ENCODE measurements at regions not wholly inside any gene's neighbourhood (a gene's known extent, or its start where the extent isn't known, plus 50 kb on each side); places are given as distances from the start of the nearest gene placed in this dataset.
"Not testable (repeated sequence)": the region's sequence is repeated elsewhere in the genome, so short reads cannot be mapped to it uniquely, and the experiment has no call there.

- DNase-seq (no peak), ATAC-seq (no peak)
- Mint-ChIP-seq H3K4me3 (no peak overlapping the region), H3K27me3 (peaks cover 58% of the 10 kb centered on the region), H3K36me3 (ENCODE audit: low read depth) (peaks cover 5% of the 10 kb centered on the region), H3K4me1 (peaks cover 3% of the 10 kb centered on the region), H3K27ac (no peak overlapping the region)
- no peaks in the 10 kb centered on the region for H3K9me3 ChIP-seq (ENCODE audit: control insufficient read depth, low read length, poor library complexity, severe bottlenecking)
These were observed 146.7 kb upstream of the NFIA start for GRCh38 chr1:60935599-60936110.

DNA sequence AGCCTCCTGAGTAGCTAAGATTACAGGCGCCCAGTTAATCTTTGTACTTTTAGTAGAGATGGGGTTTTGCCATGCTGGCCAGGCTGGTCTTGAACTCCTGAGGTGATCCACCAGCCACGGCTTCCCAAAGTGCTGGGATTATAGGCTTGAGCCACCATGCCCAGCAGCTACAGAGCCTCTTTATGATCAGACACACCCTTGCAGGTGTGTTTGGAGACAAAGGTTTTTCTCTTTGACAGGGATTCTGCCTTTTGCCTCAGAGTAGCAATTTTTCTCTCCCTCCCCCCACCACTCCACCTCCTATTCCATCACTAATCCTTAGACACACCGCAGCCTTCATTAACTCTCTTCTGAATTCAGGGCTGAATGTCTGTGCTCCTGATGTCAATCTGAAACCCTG lies 152.2 kb upstream of the NFIA start:
- Mint-ChIP-seq H3K27ac (no peak overlapping the region), H3K36me3 (ENCODE audit: low read depth) (peaks cover 5% of the 10 kb centered on the region), H3K4me1 (no peaks in the 10 kb centered on the region), H3K4me3 (no peak overlapping the region), H3K27me3 (peaks cover 27% of the 10 kb centered on the region)
- DNase-seq (no peak), ATAC-seq (no peak)
- H3K9me3 ChIP-seq (ENCODE audit: control insufficient read depth, low read length, poor library complexity, severe bottlenecking) = no peaks in the 10 kb centered on the region

- H3K9me3 ChIP-seq (ENCODE audit: control insufficient read depth, low read length, poor library complexity, severe bottlenecking) = no peaks in the 10 kb centered on the region
- DNase-seq (no peak), ATAC-seq (no peak)
- Mint-ChIP-seq H3K4me3 (no peak overlapping the region), H3K27me3 (peaks cover 12% of the 10 kb centered on the region), H3K36me3 (ENCODE audit: low read depth) (no peaks in the 10 kb centered on the region), H3K27ac (no peak overlapping the region), H3K4me1 (no peaks in the 10 kb centered on the region)
These were observed 157.2 kb upstream of the NFIA start for GRCh38 chr1:60924964-60925798.

DNA sequence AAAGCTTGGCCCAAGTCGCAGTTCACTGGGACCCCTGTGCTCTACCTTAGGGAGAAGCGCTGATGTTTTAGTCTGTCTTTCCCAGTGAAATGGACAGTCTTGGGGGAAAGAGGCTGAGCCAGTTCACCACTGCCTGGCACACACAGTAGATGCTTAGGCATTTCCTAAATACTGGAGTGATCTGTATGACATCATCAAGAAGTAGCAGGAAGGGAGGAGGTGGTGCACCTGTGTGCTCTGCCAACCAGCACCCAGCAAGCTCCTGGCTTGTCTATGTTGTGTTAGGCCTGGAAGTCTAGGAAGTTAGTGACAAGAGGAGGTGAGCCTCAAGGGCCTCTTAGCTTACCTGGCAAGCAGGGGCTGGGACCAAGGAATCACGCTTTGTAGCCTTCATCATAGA lies 158.2 kb upstream of the NFIA start:
- H3K27me3 Mint-ChIP-seq = peaks cover 12% of the 10 kb centered on the region
- DNase-seq (no peak), ATAC-seq (no peak)
- no peaks in the 10 kb centered on the region for H3K9me3 ChIP-seq (ENCODE audit: control insufficient read depth, low read length, poor library complexity, severe bottlenecking)
- no peaks in the 10 kb centered on the region for H3K4me1 Mint-ChIP-seq
- H3K27ac Mint-ChIP-seq = no peak overlapping the region
- no peak overlapping the region for H3K4me3 Mint-ChIP-seq
- H3K36me3 Mint-ChIP-seq (ENCODE audit: low read depth) = no peaks in the 10 kb centered on the region

GRCh38 chr1:60923389-60924087 lies 158.8 kb upstream of the NFIA start:
- Mint-ChIP-seq H3K4me1 (no peaks in the 10 kb centered on the region), H3K4me3 (no peak overlapping the region), H3K36me3 (ENCODE audit: low read depth) (no peaks in the 10 kb centered on the region), H3K27ac (no peak overlapping the region), H3K27me3 (peaks cover 12% of the 10 kb centered on the region)
- H3K9me3 ChIP-seq (ENCODE audit: control insufficient read depth, low read length, poor library complexity, severe bottlenecking) = no peaks in the 10 kb centered on the region
- no peak for ATAC-seq
- no peak for DNase-seq

- ATAC-seq (no peak), DNase-seq (no peak)
- H3K9me3 ChIP-seq (ENCODE audit: control insufficient read depth, low read length, poor library complexity, severe bottlenecking) = no peaks in the 10 kb centered on the region
- H3K4me1 Mint-ChIP-seq = no peaks in the 10 kb centered on the region
- peaks cover 12% of the 10 kb centered on the region for H3K27me3 Mint-ChIP-seq
- H3K27ac Mint-ChIP-seq = no peak overlapping the region
- H3K36me3 Mint-ChIP-seq (ENCODE audit: low read depth) = no peaks in the 10 kb centered on the region
- no peak overlapping the region for H3K4me3 Mint-ChIP-seq
These were observed 160.1 kb upstream of the NFIA start for GRCh38 chr1:60922304-60922703.

DNA sequence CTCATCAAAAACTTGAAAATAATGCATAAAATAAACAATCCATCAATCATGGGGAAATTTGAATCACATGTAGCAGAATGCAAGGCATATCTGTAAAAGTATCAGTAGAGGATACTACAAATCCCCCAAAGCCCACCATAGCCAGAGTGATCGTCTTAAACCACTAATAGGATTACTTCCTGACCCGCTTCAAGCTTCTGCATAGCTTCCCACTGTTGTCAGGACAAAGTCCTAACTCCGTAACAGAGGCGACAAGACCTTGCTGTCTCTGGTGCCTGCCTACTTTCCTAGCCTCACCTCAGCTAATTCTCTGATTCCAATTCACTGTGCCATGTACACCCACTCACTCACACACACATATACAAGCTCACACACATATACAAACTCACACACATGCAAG lies 161.2 kb upstream of the NFIA start:
- H3K36me3 Mint-ChIP-seq (ENCODE audit: low read depth) = no peaks in the 10 kb centered on the region

GRCh38 chr1:60920561-60920960 lies 161.8 kb upstream of the NFIA start:
- Mint-ChIP-seq H3K27me3 (peaks cover 20% of the 10 kb centered on the region), H3K27ac (no peak overlapping the region), H3K36me3 (ENCODE audit: low read depth) (no peaks in the 10 kb centered on the region), H3K4me3 (no peak overlapping the region), H3K4me1 (no peaks in the 10 kb centered on the region)
- ATAC-seq (no peak), DNase-seq (no peak)
- H3K9me3 ChIP-seq (ENCODE audit: control insufficient read depth, low read length, poor library complexity, severe bottlenecking) = no peaks in the 10 kb centered on the region

More for the DNA sequence above, 161.2 kb upstream of the NFIA start:
- H3K27me3 Mint-ChIP-seq = peaks cover 19% of the 10 kb centered on the region
- no peaks in the 10 kb centered on the region for H3K4me1 Mint-ChIP-seq
- no peaks in the 10 kb centered on the region for H3K9me3 ChIP-seq (ENCODE audit: control insufficient read depth, low read length, poor library complexity, severe bottlenecking)
- ATAC-seq = no peak
- H3K4me3 Mint-ChIP-seq = no peak overlapping the region
- no peak overlapping the region for H3K27ac Mint-ChIP-seq
- no peak for DNase-seq

GRCh38 chr1:60918867-60919266 lies 163.5 kb upstream of the NFIA start:
- H3K36me3 Mint-ChIP-seq (ENCODE audit: low read depth) = no peaks in the 10 kb centered on the region
- no peaks in the 10 kb centered on the region for H3K4me1 Mint-ChIP-seq
- peaks cover 24% of the 10 kb centered on the region for H3K27me3 Mint-ChIP-seq
- no peak for DNase-seq
- no peak for ATAC-seq
- H3K4me3 Mint-ChIP-seq = no peak overlapping the region
- H3K9me3 ChIP-seq (ENCODE audit: control insufficient read depth, low read length, poor library complexity, severe bottlenecking) = no peaks in the 10 kb centered on the region
- H3K27ac Mint-ChIP-seq = no peak overlapping the region

GRCh38 chr1:60916906-60917305 lies 165.5 kb upstream of the NFIA start:
- Mint-ChIP-seq H3K4me3 (no peak overlapping the region), H3K4me1 (no peaks in the 10 kb centered on the region), H3K27ac (no peak overlapping the region), H3K27me3 (peaks cover 26% of the 10 kb centered on the region), H3K36me3 (ENCODE audit: low read depth) (no peaks in the 10 kb centered on the region)
- ATAC-seq (no peak), DNase-seq (no peak)
- no peaks in the 10 kb centered on the region for H3K9me3 ChIP-seq (ENCODE audit: control insufficient read depth, low read length, poor library complexity, severe bottlenecking)

DNA sequence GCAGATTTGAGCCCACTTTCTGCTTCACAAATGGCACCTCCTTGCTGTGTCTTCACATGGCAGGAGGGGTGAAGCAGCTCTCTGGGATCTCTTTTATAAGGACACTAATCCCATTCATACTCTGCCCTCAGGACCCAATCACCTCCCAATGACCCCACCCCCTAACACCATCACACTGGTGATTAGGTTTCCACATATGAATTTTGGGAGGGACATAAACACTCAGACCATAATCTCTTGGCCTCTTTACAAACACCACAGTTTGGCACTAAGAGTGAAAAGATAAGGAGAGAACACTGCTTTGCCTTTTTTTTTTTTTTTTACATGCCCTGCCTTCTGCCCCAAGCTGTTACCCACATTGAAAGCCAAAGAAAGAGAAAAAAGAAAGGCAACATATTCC lies 166.2 kb upstream of the NFIA start:
- ATAC-seq = no peak
- Mint-ChIP-seq H3K27me3 (peaks cover 26% of the 10 kb centered on the region), H3K4me3 (no peak overlapping the region), H3K27ac (no peak overlapping the region), H3K36me3 (ENCODE audit: low read depth) (no peaks in the 10 kb centered on the region), H3K4me1 (no peaks in the 10 kb centered on the region)
- H3K9me3 ChIP-seq (ENCODE audit: control insufficient read depth, low read length, poor library complexity, severe bottlenecking) = no peaks in the 10 kb centered on the region
- DNase-seq = no peak

DNA sequence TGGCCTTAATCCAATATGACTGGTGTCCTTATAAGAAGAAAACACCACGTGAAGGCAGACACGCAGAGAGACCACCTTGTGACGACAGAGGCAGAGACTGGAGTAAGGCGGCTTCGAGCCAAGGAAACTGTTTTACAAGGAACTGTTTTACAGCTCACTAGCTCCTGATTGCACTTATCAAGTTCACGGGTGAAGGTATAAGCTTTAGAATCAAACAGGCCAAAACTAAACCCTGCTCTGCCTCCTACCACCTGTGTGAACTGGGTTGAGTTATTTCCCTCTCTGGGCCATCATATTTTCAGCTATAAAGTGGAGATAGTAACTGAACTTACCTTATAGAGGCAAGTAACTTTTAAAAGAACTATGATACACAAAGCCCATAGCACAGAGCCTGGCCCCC lies 166.9 kb upstream of the NFIA start:
- Mint-ChIP-seq H3K27ac (no peak overlapping the region), H3K36me3 (ENCODE audit: low read depth) (no peaks in the 10 kb centered on the region), H3K4me1 (no peaks in the 10 kb centered on the region), H3K27me3 (peaks cover 26% of the 10 kb centered on the region), H3K4me3 (no peak overlapping the region)
- no peak for ATAC-seq
- DNase-seq = no peak
- no peaks in the 10 kb centered on the region for H3K9me3 ChIP-seq (ENCODE audit: control insufficient read depth, low read length, poor library complexity, severe bottlenecking)

DNA sequence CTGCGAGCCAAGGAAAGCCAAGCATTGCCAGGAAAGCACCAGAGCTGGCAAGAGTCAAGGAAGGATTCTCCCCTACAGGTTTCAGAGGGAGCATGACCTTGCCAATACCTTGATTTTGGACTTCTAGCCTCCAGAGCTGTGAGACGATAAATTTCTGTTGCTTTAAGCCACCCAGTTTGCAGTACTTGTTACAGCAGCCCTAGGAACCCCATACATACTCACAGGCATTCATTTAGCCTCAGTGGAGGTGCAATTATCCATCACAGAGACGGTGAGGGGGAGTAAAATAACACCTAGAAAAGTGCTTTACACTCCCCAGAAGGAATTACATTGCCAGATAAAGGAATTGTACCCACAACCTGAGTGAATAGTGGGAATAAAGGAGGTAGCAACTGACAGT lies 167.4 kb upstream of the NFIA start:
- Mint-ChIP-seq H3K4me3 (no peak overlapping the region), H3K27ac (no peak overlapping the region), H3K4me1 (no peaks in the 10 kb centered on the region), H3K27me3 (peaks cover 26% of the 10 kb centered on the region), H3K36me3 (ENCODE audit: low read depth) (no peaks in the 10 kb centered on the region)
- DNase-seq (no peak), ATAC-seq (no peak)
- no peaks in the 10 kb centered on the region for H3K9me3 ChIP-seq (ENCODE audit: control insufficient read depth, low read length, poor library complexity, severe bottlenecking)

GRCh38 chr1:60913708-60914107 lies 168.7 kb upstream of the NFIA start:
- peaks cover 27% of the 10 kb centered on the region for H3K27me3 Mint-ChIP-seq
- not testable (repeated sequence) for ATAC-seq; H3K4me3 Mint-ChIP-seq; H3K27ac Mint-ChIP-seq; H3K36me3 Mint-ChIP-seq (ENCODE audit: low read depth); H3K4me1 Mint-ChIP-seq; H3K9me3 ChIP-seq (ENCODE audit: control insufficient read depth, low read length, poor library complexity, severe bottlenecking); DNase-seq

All from T-helper 17 cell (primary cell).